GM12872 (cell line): ENCODE measurements at regions not wholly inside any gene's neighbourhood (a gene's known extent, or its start where the extent isn't known, plus 50 kb on each side); places are given as distances from the start of the nearest gene placed in this dataset.

Source experiments
- CTCF ChIP-seq: IDR thresholded peaks from 3 replicates; pipeline ENCODE4 v1.5.1; 2011; ENCODE audit warnings: low read depth, mild to moderate bottlenecking, low read length, moderate library complexity; ENCODE audit not compliant: insufficient read depth

- no peak for TF ChIP-seq CTCF
Measured at GRCh38 chr6:40654828-40655227, 67.7 kb upstream of the LRFN2 start.

- TF ChIP-seq CTCF, result no peak
Measured at GRCh38 chr6:40645043-40645442, 57.9 kb upstream of the LRFN2 start.

- no peak for TF ChIP-seq CTCF
Measured at GRCh38 chr6:40642837-40643236, 55.7 kb upstream of the LRFN2 start.

- TF ChIP-seq CTCF, result no peak
Measured at GRCh38 chr6:40642190-40642589, 55.0 kb upstream of the LRFN2 start.

GRCh38 chr6:40640599-40641227 lies 53.5 kb upstream of the LRFN2 start:
- no peak for TF ChIP-seq CTCF
